ENCODE measurements at regions not wholly inside any gene's neighbourhood (a gene's known extent, or its start where the extent isn't known, plus 50 kb on each side); places are given as distances from the start of the nearest gene placed in this dataset.

DNA sequence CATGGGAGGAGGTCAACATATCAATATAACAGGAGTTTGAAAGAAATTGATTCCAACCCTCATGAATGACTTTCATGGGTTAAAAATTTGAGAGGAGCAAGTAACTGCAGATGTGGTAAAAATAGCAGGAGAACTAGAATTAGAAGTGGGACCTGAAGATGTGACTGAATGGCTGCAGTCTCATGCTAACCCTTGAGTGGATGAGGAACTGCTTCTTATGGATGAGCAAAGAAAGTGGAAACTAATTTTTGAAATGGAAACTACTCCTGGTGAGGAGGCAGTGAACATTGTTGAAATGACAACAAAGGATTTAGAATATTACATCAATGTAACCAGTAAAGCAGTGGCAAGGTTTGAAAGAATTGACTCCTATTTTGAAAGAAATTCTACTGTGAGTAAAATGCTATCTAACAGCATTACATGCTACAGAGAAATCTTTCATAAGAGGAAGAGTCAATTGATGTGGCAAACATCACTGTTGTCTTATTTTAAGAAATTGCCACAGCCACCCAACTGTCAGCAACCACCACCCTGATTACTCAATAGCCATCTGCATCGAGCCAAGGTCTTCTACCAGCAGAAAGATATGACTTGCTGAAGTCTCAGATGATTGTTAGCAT is 1683.2 kb downstream of the MAT2B start:
- no peak for DNase-seq (ENCODE audit: low read depth)

DNA sequence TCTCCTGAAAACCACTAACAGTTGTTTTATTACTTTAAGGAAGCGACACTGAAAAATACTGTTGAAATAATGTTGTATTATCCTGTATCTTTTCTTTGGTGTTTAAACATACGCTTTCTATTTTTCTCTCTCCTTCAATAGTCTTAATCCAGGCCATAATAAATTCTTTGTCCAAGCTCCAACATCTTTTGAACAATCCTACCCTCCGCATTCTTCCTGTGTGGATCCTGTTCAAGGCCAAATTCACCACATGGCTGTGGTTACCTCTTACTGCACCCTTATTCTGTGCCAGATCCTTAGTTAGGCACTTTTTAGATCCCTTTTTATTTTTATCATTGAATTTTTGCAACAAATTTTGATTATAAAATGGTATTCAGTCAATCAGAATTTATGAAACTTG is 1691.5 kb downstream of the MAT2B start:
- no peak for DNase-seq (ENCODE audit: low read depth)

DNA sequence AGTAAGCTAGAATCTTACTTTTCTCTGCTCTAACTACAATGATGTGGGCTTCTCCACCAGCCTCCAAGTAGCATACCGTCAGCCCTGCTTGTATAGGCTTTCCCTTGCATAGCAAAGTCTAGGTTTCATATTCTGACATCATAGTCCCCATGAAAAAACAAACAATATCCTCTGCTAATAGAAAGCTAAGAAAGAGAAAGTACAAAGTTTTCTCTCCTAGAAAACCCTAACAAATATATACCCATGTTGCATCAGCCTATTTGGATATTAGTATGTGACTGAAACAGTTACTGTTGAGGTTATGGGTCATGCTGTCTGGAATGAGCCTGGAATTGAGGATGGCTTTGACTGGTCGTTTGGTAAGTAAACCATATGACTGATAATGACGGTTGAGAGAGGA is 1696.0 kb downstream of the MAT2B start:
- DNase-seq (ENCODE audit: low read depth), result peak; percentile 34

DNA sequence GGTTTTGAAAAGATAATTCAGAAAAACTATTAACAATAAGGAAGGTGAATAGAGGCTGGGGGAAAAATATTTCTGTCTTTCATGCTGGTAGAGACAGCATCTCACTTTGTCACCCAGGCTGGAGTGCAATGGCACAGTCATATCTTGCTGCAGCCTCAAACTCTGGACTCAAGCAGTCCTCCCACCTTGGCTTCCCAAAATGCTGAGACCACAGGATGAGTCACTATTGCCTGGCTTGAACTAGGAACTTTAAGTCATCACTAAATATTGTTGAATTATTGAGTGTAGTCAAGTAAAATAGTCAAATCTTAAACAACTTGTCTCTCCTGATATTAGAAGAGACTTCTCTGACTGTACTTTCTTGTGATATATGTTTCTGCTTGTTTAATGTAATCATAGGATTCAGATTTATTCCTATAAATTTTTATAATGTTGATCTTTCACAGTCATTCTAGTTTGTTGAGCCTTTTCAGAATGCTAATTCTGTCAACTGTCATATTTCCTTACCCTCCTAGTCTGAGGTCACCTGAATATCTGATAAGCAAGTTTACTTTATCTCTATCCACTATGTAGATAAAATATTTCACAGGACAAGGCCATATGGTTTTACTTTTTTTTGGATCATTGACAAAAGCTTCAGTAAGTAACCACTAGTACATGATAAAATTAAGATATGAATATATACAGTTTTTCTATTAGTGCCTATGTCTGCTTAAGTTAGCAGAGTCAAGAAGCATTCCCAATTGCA is 1696.5 kb downstream of the MAT2B start:
- DNase-seq (ENCODE audit: low read depth), result peak; percentile 38

DNA sequence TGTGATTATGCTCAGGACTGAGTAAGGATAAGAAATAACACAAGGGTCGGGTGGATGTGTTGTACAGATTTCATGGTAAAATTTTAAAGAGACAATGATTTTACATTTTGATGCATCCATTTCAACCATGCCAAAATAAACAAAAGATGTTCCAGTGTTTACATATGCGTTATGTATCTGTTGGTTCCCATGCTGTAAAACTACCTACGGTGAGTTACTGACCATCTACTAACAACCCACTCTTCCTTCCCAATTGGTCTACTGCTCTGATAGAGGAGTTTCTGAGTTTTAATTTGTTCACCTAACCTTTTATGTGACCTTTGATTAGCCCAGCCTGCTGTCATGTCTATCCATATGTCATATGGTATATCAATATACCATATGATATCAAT is 1697.1 kb downstream of the MAT2B start:
- DNase-seq (ENCODE audit: low read depth), result no peak

DNA sequence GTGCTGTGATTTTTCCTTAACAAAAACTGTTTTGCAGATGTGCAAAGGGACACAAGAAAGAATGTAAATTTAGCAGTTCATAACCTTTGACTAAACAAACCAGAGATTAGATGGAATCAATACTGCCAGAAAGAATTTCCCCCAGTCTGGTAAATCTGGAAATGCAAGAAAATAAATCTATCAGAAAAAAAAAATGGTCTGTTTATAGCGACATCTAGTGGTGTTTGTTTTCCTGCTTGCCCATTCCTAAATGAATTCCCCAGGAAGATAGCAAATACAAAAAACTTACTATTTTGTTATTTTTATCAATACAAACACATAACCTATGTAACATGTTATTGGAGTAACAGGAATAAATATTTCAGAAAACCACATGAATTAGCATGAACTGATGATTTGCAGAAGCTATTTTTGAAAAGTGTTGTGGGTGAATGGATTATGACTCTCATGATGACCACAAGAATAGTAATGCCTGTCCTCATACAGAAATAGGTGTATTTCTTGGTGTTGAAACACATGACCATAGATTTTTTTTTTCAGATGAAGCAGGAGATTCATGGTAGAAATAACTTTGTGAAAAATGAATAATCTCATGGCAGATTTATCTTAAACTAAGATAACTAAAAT is 1703.8 kb downstream of the MAT2B start:
- DNase-seq (ENCODE audit: low read depth), result peak; percentile 28

DNA sequence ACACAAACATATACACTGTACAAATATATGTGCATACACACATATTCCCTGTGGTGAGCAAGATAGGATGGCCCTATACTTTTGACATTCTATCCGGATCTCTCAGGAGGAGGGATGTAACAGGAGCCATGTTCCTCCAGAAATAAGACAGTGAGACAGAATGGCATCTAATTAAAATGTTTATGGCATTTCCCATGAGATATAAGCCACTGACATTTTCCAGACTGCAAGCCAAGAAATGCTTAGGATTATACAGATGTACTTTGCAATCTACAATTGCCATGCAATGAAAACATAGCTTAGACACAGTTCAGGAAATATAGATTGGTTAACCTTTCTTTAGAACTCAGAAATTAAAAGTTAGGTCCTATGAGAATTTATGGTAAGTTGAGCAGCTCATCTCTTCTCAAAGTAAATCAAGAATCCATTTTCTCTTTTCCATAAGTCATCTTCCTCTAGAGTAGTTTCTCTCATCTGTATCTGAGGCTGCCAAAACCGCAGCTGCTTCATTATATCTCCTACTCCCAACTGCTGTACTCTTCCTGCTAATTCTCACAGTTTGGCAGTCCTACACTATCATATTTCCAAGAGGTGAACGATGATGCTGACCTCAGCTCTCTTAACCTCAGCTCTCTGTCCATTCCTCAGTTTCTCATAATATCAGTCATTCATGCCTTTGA is 1719.1 kb downstream of the MAT2B start:
- no peak for DNase-seq (ENCODE audit: low read depth)

- DNase-seq (ENCODE audit: low read depth), result peak; percentile 7
These were observed 1722.1 kb downstream of the MAT2B start for GRCh38 chr5:165227515-165227914.

DNA sequence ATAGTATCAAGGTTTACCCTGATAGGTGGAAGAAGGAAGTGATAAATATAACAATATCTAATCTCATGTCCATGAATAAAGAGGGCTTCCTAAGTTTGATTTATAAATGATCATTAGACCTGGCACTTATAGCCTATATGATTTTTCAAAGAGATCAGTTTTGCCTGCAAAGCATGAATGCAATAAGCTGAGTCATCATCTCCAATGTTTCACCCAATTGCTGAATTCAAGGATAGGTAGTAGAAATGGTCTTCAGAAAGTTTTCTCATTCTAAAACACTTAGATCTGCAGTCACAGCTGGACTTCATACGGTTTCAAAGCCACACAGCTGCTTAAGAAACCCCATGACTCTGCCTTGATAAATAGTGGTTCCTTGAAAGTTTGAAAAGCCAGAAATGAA is 1722.8 kb downstream of the MAT2B start:
- no peak for DNase-seq (ENCODE audit: low read depth)

DNA sequence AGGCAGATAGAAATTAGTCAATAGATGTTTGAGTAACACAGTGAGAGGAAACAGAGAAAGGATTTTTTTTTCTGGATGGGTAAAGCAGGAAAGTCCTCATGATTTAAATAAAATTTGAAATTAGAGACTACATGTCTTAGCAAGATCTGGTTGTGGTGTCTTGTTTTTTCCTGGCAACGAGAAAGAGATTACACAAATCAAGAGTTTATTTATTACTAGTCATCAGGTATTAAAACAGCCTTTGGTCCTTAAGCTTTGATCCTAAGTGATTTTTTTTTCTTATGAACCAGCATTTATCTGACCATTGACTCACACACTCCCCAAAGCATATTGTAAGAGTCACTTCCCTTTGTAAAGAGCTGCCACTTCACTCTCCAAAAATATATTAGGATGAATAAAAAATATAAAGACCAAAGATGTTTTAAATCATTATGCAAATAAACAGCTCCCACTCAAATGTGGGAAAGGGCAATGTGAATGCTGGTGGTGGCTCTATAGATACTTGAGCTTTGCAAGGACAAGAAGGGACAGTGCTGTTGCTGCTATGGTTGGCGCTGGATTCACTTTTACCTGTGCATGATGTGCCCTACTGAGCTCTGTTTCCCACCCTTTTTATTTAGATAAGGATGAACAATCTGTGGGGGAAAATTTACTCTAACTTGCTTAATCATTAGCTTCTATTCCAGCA is 1726.5 kb downstream of the MAT2B start:
- no peak for DNase-seq (ENCODE audit: low read depth)

DNA sequence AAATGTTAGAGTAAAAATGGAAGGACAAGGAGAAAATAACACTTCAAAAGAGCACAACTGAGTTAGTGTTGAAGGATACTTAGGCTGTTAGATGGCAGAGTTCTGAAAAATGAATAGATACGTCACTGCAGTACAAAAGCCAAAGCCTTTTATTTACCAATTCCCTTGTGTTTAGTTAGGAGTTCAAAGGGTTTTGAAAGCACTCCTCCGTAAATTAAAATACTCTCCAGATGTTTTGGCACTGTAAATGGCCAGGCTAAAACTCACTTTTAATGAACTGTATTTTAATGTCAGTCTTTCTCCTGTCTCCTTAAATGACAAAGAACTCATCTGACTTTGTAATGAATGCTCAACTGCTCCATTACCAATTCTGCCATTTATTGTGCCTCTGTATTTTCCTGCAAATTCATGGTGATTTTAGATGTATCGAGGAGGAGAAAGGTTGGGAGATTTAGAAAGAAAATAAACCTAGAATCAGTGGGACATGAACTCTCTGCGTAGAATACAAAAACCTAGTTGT is 1727.2 kb downstream of the MAT2B start:
- no peak for DNase-seq (ENCODE audit: low read depth)

- no peak for DNase-seq (ENCODE audit: low read depth)
These were observed 1736.4 kb downstream of the MAT2B start for GRCh38 chr5:165241811-165242210.

DNA sequence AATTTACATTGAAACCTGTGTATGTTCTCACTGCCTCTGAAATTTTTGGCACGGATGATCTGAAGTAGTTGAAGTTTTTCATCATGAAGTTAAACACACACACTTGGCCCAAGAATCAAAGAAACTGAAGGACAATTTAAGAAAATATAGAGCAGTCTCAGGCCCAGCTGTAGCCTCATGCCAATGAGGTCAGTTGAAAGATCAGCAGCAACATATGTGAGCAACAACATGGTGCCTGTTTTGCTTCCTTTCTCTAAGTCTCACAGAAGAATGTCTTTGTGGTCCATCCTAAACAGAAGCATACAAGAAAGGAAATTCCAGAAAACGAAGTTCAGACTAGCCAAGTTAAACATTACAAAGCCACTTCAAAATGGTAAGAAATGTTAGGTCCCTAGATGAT is 1737.2 kb downstream of the MAT2B start:
- DNase-seq (ENCODE audit: low read depth), result peak; percentile 4

DNA sequence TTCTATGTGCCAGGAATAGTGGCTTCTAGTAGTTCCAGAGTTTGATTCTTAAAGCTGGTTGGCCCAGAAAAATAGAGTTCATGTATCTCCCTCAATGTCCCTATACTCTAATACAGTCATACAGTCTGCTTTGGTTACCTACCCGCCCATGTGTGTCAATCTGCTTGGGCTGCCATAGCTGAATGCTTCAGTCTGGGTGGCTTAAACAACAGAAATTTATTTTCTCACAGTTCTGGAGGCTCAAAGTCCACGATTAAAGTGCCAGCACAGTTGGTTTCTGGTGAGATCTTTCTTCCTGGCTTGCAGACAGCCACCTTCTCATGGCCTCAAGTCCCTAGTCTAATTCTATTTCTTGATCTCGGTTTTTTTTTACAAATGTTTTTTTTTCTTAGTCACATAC is 1739.0 kb downstream of the MAT2B start:
- DNase-seq (ENCODE audit: low read depth), result no peak

DNA sequence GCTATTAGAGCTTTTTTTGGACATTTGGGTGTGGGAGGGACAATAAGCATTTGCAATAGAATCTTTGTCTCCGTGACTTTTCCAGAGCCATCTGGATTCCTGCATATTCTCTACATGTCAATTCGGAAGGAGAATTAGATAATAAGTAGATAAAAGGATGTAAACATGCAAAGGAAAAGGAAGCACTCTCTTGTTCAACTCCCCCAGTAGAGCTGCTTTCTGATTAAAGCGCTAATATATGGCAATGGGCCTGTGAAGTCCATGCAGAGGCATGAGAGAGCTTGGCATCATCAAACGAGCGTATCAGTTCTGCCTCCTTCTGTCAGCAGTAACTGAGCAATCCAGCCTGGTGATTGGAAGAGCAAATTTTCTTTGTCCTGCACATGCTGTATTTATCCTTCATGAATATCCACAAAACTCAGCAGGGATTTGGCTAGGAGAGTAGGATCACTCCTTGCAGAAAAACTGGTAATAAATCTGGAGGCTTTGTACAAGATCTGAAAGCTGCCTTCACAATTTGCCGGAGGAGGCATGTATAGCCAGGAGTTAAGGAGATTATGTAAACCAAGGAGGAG is 1752.9 kb downstream of the MAT2B start:
- no peak for DNase-seq (ENCODE audit: low read depth)

DNA sequence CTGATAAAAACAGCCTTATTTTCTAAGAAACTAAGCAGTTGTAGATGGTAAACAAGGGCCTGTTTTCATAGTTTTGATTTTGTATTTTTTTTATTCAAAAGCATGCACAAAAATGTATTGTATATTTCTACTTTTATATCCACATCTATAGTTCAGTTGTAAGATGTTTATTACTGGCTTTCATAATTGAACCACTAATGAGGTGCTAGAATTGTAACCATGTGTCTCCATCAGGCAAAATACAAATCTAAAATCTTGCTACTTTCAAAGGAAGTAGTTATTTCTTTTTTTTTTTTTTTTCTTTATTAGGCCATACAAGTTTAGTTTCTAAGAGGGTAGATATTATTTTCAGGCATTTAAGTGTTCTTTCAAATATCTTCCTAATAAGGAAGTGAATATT is 1755.0 kb downstream of the MAT2B start:
- DNase-seq (ENCODE audit: low read depth), result no peak

DNA sequence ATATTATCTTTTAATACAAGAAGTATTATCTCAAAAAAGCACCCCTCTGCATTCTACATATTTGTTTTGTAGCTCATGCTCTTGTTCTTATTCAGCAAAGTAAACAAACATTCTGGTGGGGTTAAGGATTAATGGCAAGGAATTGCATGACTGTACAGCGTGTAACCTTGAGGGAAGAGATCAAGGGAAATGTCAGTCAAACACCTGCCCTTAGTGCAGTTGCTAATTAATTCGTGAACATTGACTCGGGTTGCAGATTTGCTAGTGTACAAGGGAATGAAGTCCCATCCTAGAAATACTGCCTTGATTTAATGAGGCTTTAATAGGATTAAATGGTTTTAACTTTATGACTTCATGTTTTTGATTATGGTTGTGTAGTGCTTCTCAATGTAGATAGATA is 1758.1 kb downstream of the MAT2B start:
- peak; percentile 36 for DNase-seq (ENCODE audit: low read depth)

DNA sequence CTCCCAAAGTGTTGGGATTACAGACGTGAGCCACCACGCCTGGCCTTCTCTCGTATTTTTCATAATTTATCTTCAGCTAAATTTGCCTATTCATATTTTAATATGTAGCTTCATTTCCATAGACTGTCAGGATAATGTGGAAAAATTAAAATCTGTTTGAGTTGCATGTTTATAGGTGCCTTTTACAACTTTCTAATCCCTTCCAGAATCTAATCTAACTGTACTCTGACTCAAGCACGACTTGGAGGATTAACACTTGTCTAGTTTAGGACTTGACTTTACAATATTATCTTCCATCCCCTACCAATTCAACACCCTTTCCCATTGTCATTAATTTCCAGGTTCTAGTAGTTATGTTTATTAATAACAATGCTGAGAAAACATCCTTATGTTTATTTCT is 1761.5 kb downstream of the MAT2B start:
- no peak for DNase-seq (ENCODE audit: low read depth)

- DNase-seq (ENCODE audit: low read depth), result no peak
These were observed 1767.0 kb downstream of the MAT2B start for GRCh38 chr5:165272436-165272835.

DNA sequence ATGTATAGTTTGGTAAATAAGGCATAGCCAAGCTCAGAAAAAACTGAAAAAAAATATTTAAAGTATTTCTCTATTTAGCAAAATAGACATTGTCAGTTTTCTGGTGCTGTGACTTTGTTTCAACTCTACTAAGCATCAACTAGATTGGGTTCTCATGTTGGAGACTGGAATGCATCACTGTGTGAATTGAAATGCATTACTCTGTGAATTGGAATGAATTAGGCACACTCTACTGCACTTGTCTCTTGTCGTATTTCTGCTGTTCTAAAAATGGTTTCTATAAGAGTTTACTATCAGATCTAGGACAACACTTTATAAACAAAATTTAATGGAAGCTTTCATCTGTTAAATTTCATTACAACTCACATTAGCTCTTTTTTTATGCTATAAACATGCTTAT is 1772.2 kb downstream of the MAT2B start:
- no peak for DNase-seq (ENCODE audit: low read depth)

- no peak for DNase-seq (ENCODE audit: low read depth)
These were observed 1777.1 kb downstream of the MAT2B start for GRCh38 chr5:165282491-165282890.

GRCh38 chr5:165286692-165287091 is 1781.3 kb downstream of the MAT2B start:
- no peak for DNase-seq (ENCODE audit: low read depth)
